ENCODE measurements at regions not wholly inside any gene's neighbourhood (a gene's known extent, or its start where the extent isn't known, plus 50 kb on each side); places are given as distances from the start of the nearest gene placed in this dataset.
"Not testable (repeated sequence)": the region's sequence is repeated elsewhere in the genome, so short reads cannot be mapped to it uniquely, and the experiment has no call there.

DNA sequence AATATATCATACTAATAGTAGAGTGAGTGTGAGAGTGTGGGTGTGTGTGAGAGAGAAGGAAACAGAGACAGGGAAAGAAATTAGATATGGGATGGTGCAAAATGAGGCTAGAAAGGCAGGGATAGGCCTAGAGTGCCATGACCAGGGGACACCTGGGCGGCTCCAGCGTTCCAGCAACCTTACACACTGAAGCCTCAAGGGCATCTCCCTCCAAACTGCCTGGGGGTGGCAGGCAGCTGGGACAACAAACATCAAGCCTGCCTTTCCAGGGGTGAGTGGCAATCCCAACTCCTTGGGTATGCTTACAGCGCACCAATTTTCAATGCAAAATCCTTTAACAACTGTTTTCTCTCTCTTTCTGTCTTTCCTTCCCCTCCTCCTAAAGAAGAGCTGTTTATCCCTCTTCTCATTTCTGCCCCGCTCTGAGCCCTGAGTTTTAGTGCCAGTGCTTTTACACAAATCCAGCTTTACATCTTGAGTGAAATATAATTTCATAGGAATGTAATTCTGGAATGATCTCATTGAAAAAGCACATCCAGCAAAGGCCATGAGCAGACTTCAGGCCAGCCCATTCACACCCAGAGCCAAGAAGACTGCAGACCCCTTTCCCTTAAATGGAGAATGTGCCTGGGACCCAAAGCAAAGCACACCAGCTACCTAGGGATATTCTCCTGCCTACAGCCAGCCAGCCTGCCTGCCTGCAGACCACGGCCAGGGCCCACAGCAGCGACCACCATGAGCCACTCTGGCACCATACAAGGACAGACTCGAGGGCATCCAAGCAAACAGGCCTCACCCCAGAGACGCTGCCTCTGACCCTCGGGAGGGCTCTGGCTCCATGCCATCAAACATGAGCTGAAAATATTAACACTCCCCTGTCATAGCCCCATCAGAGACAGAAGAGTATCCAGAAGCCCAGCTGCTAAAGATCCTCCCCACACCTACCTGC, 90.3 kb downstream of the RPL27A start:
- intact Hi-C loops (cut with DNase I; ENCODE audit: low total_unique reads), result no loop called here
- H3K27ac ChIP-seq, result peak overlapping the region; percentile 80 to 81
- H3K9me3 ChIP-seq, result no peaks in the 10 kb centered on the region
- no peaks in the 10 kb centered on the region for H3K36me3 ChIP-seq
- no peaks in the 10 kb centered on the region for H3K27me3 ChIP-seq
- no peak for TF ChIP-seq POLR2A (IDR thresholded peaks at IDR 0.05)
- TF ChIP-seq, protein P1, sequence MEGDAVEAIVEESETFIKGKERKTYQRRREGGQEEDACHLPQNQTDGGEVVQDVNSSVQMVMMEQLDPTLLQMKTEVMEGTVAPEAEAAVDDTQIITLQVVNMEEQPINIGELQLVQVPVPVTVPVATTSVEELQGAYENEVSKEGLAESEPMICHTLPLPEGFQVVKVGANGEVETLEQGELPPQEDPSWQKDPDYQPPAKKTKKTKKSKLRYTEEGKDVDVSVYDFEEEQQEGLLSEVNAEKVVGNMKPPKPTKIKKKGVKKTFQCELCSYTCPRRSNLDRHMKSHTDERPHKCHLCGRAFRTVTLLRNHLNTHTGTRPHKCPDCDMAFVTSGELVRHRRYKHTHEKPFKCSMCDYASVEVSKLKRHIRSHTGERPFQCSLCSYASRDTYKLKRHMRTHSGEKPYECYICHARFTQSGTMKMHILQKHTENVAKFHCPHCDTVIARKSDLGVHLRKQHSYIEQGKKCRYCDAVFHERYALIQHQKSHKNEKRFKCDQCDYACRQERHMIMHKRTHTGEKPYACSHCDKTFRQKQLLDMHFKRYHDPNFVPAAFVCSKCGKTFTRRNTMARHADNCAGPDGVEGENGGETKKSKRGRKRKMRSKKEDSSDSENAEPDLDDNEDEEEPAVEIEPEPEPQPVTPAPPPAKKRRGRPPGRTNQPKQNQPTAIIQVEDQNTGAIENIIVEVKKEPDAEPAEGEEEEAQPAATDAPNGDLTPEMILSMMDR (IDR thresholded peaks at IDR 0.05), result no peak
- H3K4me3 ChIP-seq, result no peak overlapping the region
- peaks cover 20 to 30% of the 10 kb centered on the region in 2 donors for H3K4me1 ChIP-seq
- DNase-seq, result peak in 1 of 2 donors; percentile 35

DNA sequence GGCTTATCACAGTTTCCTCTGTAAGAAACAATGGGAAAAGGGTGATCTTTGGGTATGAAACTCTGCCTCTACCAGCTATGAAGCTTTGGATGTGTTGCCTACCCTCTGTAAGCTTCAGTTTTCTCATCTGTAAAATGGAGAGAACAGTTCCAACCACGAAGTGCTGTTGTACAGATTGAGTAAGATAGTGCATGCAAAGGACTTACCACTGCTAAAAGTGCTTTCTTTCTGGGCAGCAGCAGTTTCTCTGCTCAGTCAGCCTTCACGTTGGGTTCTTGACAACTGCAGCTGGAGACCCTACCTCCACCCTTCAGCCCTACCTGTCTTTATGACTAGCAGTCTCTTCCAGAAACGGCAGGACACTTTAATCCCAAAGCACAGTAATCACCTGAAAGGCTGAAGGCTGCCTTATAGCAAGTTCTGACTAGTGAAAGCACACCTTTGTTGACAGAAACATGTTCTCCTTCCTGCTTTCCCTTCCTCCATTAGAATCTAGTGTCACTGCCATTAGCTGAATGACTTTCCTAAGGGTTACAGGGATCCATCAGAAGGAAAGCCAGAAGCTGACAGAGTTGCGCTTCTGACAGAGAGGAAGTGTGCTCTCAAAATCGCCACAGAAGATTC, 91.4 kb downstream of the RPL27A start:
- H3K9me3 ChIP-seq, result no peaks in the 10 kb centered on the region
- no peaks in the 10 kb centered on the region for H3K27me3 ChIP-seq
- no peak overlapping the region for H3K4me3 ChIP-seq
- DNase-seq, result peak in 1 of 2 donors; percentile 9
- H3K4me1 ChIP-seq, result peaks cover 20 to 30% of the 10 kb centered on the region in 2 donors
- no peaks in the 10 kb centered on the region for H3K36me3 ChIP-seq
- intact Hi-C loops (cut with DNase I; ENCODE audit: low total_unique reads), result no loop called here
- H3K27ac ChIP-seq, result peak overlapping the region; percentile 80 to 81
- no peak for TF ChIP-seq POLR2A (IDR thresholded peaks at IDR 0.05)
- TF ChIP-seq, protein P1 (IDR thresholded peaks at IDR 0.05), result no peak

DNA sequence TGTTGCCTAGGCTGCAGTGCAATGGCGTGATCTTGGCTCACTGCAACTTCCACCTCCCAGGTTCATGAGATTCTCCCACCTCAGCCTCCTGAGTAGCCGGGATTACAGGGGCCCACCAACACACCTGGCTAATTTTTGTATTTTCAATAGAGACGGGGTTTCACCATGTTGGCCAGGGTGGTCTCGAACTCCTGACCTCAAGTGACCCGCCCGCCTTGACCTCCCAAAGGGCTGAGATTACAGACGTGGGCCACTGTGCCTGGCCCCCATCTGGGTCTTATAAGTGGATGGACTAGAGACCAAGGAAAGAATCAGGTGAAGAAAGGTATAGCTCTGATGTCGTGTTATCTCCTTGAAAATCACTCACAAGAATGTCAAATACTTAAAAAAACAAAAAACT, 92.3 kb downstream of the RPL27A start:
- H3K4me1 ChIP-seq, result peaks cover 20 to 35% of the 10 kb centered on the region in 2 donors
- intact Hi-C loops (cut with DNase I; ENCODE audit: low total_unique reads); H3K36me3 ChIP-seq; DNase-seq; H3K4me3 ChIP-seq; H3K27me3 ChIP-seq; H3K9me3 ChIP-seq: not testable (repeated sequence)
- peak overlapping the region; percentile 80 to 81 for H3K27ac ChIP-seq

DNA sequence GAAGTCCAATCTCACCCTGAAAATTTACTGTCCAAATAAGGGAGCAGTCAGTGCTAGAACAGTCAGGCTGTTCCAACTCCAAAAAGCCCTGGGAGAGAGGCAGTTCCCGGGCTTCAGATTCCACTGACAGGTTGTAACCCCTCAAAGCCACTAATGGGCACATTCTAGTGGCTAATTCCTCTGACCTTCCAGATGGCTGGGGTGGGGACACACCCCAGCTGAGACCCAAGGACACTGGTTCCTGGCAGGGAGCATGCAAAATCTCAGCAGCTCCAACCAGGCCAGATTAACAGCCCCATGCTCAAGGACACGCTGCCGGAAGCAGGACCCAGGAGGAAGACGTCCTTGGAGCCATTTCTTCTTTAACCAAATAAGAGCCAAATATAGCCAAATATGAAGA, 92.7 kb downstream of the RPL27A start:
- no peak for DNase-seq
- no peaks in the 10 kb centered on the region for H3K9me3 ChIP-seq
- H3K27ac ChIP-seq, result peak overlapping the region; percentile 80 to 81
- no peaks in the 10 kb centered on the region for H3K36me3 ChIP-seq
- H3K4me1 ChIP-seq, result peaks cover 20 to 36% of the 10 kb centered on the region in 2 donors
- TF ChIP-seq, protein P1 (IDR thresholded peaks at IDR 0.05), result no peak
- TF ChIP-seq POLR2A (IDR thresholded peaks at IDR 0.05), result no peak
- intact Hi-C loops (cut with DNase I; ENCODE audit: low total_unique reads), result no loop called here
- H3K27me3 ChIP-seq, result no peaks in the 10 kb centered on the region
- H3K4me3 ChIP-seq, result no peak overlapping the region

DNA sequence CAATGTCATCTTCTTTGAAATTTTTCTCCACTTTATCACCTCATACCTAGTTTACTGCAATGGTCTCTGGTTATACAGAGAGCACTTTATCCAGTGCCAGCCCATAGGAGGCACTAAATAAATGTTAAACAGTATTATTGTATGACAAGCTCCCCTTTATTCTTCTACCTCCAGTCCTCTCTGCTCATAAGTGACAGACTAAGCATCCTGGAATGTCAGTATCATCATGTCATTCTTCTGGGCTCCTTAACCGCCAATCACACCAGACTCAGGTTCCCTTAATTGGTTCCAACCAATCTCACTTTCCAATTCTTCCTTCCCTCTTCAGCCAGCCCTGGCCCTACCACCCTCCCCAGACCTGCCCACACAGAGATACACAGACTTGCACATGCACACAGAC, 93.1 kb downstream of the RPL27A start:
- no peak for DNase-seq
- Histone ChIP-seq H3K9me3 (no peaks in the 10 kb centered on the region), H3K4me1 (peaks cover 20 to 33% of the 10 kb centered on the region in 2 donors), H3K27me3 (no peaks in the 10 kb centered on the region), H3K4me3 (no peak overlapping the region), H3K36me3 (no peaks in the 10 kb centered on the region), H3K27ac (peak overlapping the region; percentile 80 to 81)
- intact Hi-C loops (cut with DNase I; ENCODE audit: low total_unique reads), result no loop called here
- TF ChIP-seq POLR2A (IDR thresholded peaks at IDR 0.05), result no peak
- TF ChIP-seq, protein P1 (IDR thresholded peaks at IDR 0.05), result no peak
